ENCODE measurements at regions not wholly inside any gene's neighbourhood (a gene's known extent, or its start where the extent isn't known, plus 50 kb on each side); places are given as distances from the start of the nearest gene placed in this dataset.
"Not testable (repeated sequence)": the region's sequence is repeated elsewhere in the genome, so short reads cannot be mapped to it uniquely, and the experiment has no call there.

GRCh38 chr4:150001815-150002214 is 76.4 kb upstream of the DCLK2 start:
- Histone ChIP-seq H3K36me3 (no peaks in the 10 kb centered on the region), H3K9me3 (no peaks in the 10 kb centered on the region), H3K27me3 (no peaks in the 10 kb centered on the region), H3K4me3 (no peak overlapping the region)
- no peak for DNase-seq

GRCh38 chr4:150002561-150002960 is 75.7 kb upstream of the DCLK2 start:
- H3K9me3 ChIP-seq: no peaks in the 10 kb centered on the region
- H3K4me3 ChIP-seq: no peak overlapping the region
- no peak for DNase-seq
- H3K36me3 ChIP-seq: no peaks in the 10 kb centered on the region
- no peaks in the 10 kb centered on the region for H3K27me3 ChIP-seq

- no peak for DNase-seq
- H3K36me3 ChIP-seq: no peaks in the 10 kb centered on the region
Measured at GRCh38 chr4:150004481-150004880, 73.8 kb upstream of the DCLK2 start.

GRCh38 chr4:150005537-150005936 is 72.7 kb upstream of the DCLK2 start:
- H3K9me3 ChIP-seq: no peaks in the 10 kb centered on the region
- H3K4me3 ChIP-seq: no peak overlapping the region
- no peaks in the 10 kb centered on the region for H3K27me3 ChIP-seq
- H3K36me3 ChIP-seq: no peaks in the 10 kb centered on the region
- DNase-seq: no peak

More at GRCh38 chr4:150004481-150004880, 73.8 kb upstream of the DCLK2 start:
- no peaks in the 10 kb centered on the region for H3K27me3 ChIP-seq
- no peaks in the 10 kb centered on the region for H3K9me3 ChIP-seq
- no peak overlapping the region for H3K4me3 ChIP-seq

GRCh38 chr4:150006197-150006596 is 72.0 kb upstream of the DCLK2 start:
- no peaks in the 10 kb centered on the region for H3K9me3 ChIP-seq
- no peak overlapping the region for H3K4me3 ChIP-seq
- DNase-seq: no peak
- no peaks in the 10 kb centered on the region for H3K36me3 ChIP-seq
- no peaks in the 10 kb centered on the region for H3K27me3 ChIP-seq

- no peak for DNase-seq
Measured at GRCh38 chr4:150007512-150007911, 70.7 kb upstream of the DCLK2 start.

GRCh38 chr4:150008546-150008945 is 69.7 kb upstream of the DCLK2 start:
- Histone ChIP-seq H3K27me3 (no peaks in the 10 kb centered on the region), H3K9me3 (no peaks in the 10 kb centered on the region), H3K4me3 (no peak overlapping the region), H3K36me3 (no peaks in the 10 kb centered on the region)
- no peak for DNase-seq

More at GRCh38 chr4:150007512-150007911, 70.7 kb upstream of the DCLK2 start:
- Histone ChIP-seq H3K36me3 (no peaks in the 10 kb centered on the region), H3K9me3 (no peaks in the 10 kb centered on the region), H3K4me3 (no peak overlapping the region), H3K27me3 (no peaks in the 10 kb centered on the region)

- DNase-seq: no peak
- no peaks in the 10 kb centered on the region for H3K27me3 ChIP-seq
Measured at GRCh38 chr4:150009533-150009932, 68.7 kb upstream of the DCLK2 start.

GRCh38 chr4:150010525-150011126 is 67.6 kb upstream of the DCLK2 start:
- no peak overlapping the region for H3K4me3 ChIP-seq
- H3K36me3 ChIP-seq: no peaks in the 10 kb centered on the region
- DNase-seq: peak; percentile 2
- H3K27me3 ChIP-seq: no peaks in the 10 kb centered on the region
- H3K9me3 ChIP-seq: no peaks in the 10 kb centered on the region

More at GRCh38 chr4:150009533-150009932, 68.7 kb upstream of the DCLK2 start:
- Histone ChIP-seq H3K4me3 (no peak overlapping the region), H3K36me3 (no peaks in the 10 kb centered on the region), H3K9me3 (no peaks in the 10 kb centered on the region)

GRCh38 chr4:150012851-150013360 is 65.3 kb upstream of the DCLK2 start:
- H3K9me3 ChIP-seq: no peaks in the 10 kb centered on the region
- H3K27me3 ChIP-seq: no peaks in the 10 kb centered on the region
- H3K36me3 ChIP-seq: no peaks in the 10 kb centered on the region
- DNase-seq: no peak
- no peak overlapping the region for H3K4me3 ChIP-seq

GRCh38 chr4:150015910-150016309 is 62.3 kb upstream of the DCLK2 start:
- not testable (repeated sequence) for H3K27me3 ChIP-seq, H3K36me3 ChIP-seq, H3K9me3 ChIP-seq, H3K4me3 ChIP-seq, DNase-seq

- not testable (repeated sequence) for H3K4me3 ChIP-seq, DNase-seq
Measured at GRCh38 chr4:150016621-150017020, 61.6 kb upstream of the DCLK2 start.

GRCh38 chr4:150018257-150018656 is 60.0 kb upstream of the DCLK2 start:
- Histone ChIP-seq H3K27me3 (no peaks in the 10 kb centered on the region), H3K4me3 (no peak overlapping the region), H3K36me3 (no peaks in the 10 kb centered on the region), H3K9me3 (no peaks in the 10 kb centered on the region)
- DNase-seq: no peak

More at GRCh38 chr4:150016621-150017020, 61.6 kb upstream of the DCLK2 start:
- not testable (repeated sequence) for H3K27me3 ChIP-seq, H3K36me3 ChIP-seq, H3K9me3 ChIP-seq

GRCh38 chr4:150021483-150021882 is 56.8 kb upstream of the DCLK2 start:
- DNase-seq: no peak
- no peaks in the 10 kb centered on the region for H3K9me3 ChIP-seq
- H3K27me3 ChIP-seq: no peaks in the 10 kb centered on the region
- no peaks in the 10 kb centered on the region for H3K36me3 ChIP-seq
- H3K4me3 ChIP-seq: no peak overlapping the region

- H3K36me3 ChIP-seq: no peaks in the 10 kb centered on the region
- H3K4me3 ChIP-seq: no peak overlapping the region
- H3K27me3 ChIP-seq: no peaks in the 10 kb centered on the region
- no peak for DNase-seq
- no peaks in the 10 kb centered on the region for H3K9me3 ChIP-seq
Measured at GRCh38 chr4:150023489-150023888, 54.8 kb upstream of the DCLK2 start.

- not testable (repeated sequence) for H3K4me3 ChIP-seq, H3K36me3 ChIP-seq, H3K27me3 ChIP-seq, DNase-seq, H3K9me3 ChIP-seq
Measured at GRCh38 chr4:150026987-150027386, 51.3 kb upstream of the DCLK2 start.

Measured in MG63 (cell line).